Keratinocyte (primary cell): ENCODE measurements at regions not wholly inside any gene's neighbourhood (a gene's known extent, or its start where the extent isn't known, plus 50 kb on each side); places are given as distances from the start of the nearest gene placed in this dataset.

ENCODE experiments used
- DNase-seq: peaks from one replicate; pipeline ENCODE4 v3.0.0-alpha.2; 2011; ENCODE audit warnings: low read depth, missing footprints, low spot score
- FAIRE-seq: peaks from 2 replicates; lab custom pipeline; 2011; peaks lifted over from hg19 to GRCh38; lab: Jason Lieb, UNC
- H2AFZ ChIP-seq: 2 replicates; pipeline ENCODE4 v1.6.0; 2012; ENCODE audit warnings: low read length, control low read depth, inconsistent platforms; ENCODE audit not compliant: control insufficient read depth
- H3K27ac ChIP-seq: 2 replicates; pipeline ENCODE4 v1.5.1; 2011; ENCODE audit warnings: low read length; ENCODE audit not compliant: control insufficient read depth, insufficient read depth
- H3K27me3 ChIP-seq: 3 replicates; pipeline ENCODE4 v1.6.0; 2011; ENCODE audit warnings: low read length; ENCODE audit not compliant: control insufficient read depth, insufficient read depth; ENCODE audit errors: extremely low read depth
- H3K36me3 ChIP-seq, 2 experiments: 2 replicates in 1 of 2; 3 replicates in 1 of 2; pipeline ENCODE4 v1.5.1; 2011; ENCODE audit warnings: low read length in 2 of 2, mild to moderate bottlenecking in 1 of 2; ENCODE audit not compliant: control insufficient read depth in 2 of 2, insufficient read depth in 2 of 2; ENCODE audit errors: extremely low read depth in 1 of 2
- H3K4me1 ChIP-seq: 3 replicates; pipeline ENCODE4 v1.5.1; 2011; ENCODE audit warnings: low read length; ENCODE audit not compliant: control insufficient read depth, insufficient read depth; ENCODE audit errors: extremely low read depth
- H3K4me2 ChIP-seq: 3 replicates; pipeline ENCODE4 v1.6.0; 2011; ENCODE audit warnings: low read depth, low read length; ENCODE audit not compliant: control insufficient read depth, insufficient read depth; ENCODE audit errors: extremely low read depth
- H3K4me3 ChIP-seq, 3 experiments: fragments of 200-600 bp in 1 of 3; sonication (generic) in 1 of 3; 2 replicates in 2 of 3; 3 replicates in 1 of 3; pipeline ENCODE4 v1.5.1; 2011 to 2016; ENCODE audit warnings: low read length in 3 of 3, mild to moderate bottlenecking in 3 of 3, control low read depth in 2 of 3, inconsistent platforms in 1 of 3, low read depth in 1 of 3, mixed read lengths in 1 of 3, mixed run types in 1 of 3, moderate library complexity in 1 of 3; ENCODE audit not compliant: control insufficient read depth in 2 of 3, insufficient read depth in 2 of 3; ENCODE audit errors: extremely low read depth in 1 of 3
- H3K79me2 ChIP-seq: 2 replicates; pipeline ENCODE4 v1.6.0; 2012; ENCODE audit warnings: low read length; ENCODE audit not compliant: control insufficient read depth, insufficient read depth
- H3K9ac ChIP-seq: 3 replicates; pipeline ENCODE4 v1.6.0; 2011; ENCODE audit warnings: low read length; ENCODE audit not compliant: control insufficient read depth, insufficient read depth; ENCODE audit errors: extremely low read depth
- H3K9me1 ChIP-seq: 3 replicates; pipeline ENCODE4 v1.6.0; 2011; ENCODE audit warnings: low read length; ENCODE audit not compliant: control insufficient read depth, insufficient read depth; ENCODE audit errors: extremely low read depth
- H3K9me3 ChIP-seq: 2 replicates; pipeline ENCODE4 v1.5.1; 2012; ENCODE audit warnings: low read depth, low read length; ENCODE audit not compliant: control insufficient read depth
- H4K20me1 ChIP-seq: 3 replicates; pipeline ENCODE4 v1.6.0; 2011; ENCODE audit warnings: low read length; ENCODE audit not compliant: control insufficient read depth, insufficient read depth; ENCODE audit errors: extremely low read depth
- EZH2 ChIP-seq: IDR thresholded peaks from one replicate; pipeline ENCODE4 v1.6.1; 2012; ENCODE audit warnings: inconsistent platforms, mild to moderate bottlenecking, low read length, moderate library complexity
- dilution Hi-C: fragments of 300-500 bp; cut with MboI; formaldehyde crosslinking; loops from one replicate; pipeline ENCODE4 v1.7.0; 2020; ENCODE audit warnings: low sequenced_read_pairs; ENCODE audit not compliant: extremely low pct_ligation_motif_present
- TF ChIP-seq, protein P1 (sequence below), 3 experiments: IDR thresholded peaks in 1 of 3; conservative IDR thresholded peaks in 1 of 3; optimal IDR thresholded peaks in 1 of 3; 2 replicates in 2 of 3; 3 replicates in 1 of 3; pipeline versions ENCODE3 to v1.5.1; 2011; ENCODE audit warnings: low read length in 3 of 3, mild to moderate bottlenecking in 3 of 3, moderate library complexity in 2 of 3, control low read depth in 1 of 3, inconsistent platforms in 1 of 3; ENCODE audit not compliant: insufficient read depth in 2 of 3; ENCODE audit errors: extremely low read depth in 1 of 3

DNA sequence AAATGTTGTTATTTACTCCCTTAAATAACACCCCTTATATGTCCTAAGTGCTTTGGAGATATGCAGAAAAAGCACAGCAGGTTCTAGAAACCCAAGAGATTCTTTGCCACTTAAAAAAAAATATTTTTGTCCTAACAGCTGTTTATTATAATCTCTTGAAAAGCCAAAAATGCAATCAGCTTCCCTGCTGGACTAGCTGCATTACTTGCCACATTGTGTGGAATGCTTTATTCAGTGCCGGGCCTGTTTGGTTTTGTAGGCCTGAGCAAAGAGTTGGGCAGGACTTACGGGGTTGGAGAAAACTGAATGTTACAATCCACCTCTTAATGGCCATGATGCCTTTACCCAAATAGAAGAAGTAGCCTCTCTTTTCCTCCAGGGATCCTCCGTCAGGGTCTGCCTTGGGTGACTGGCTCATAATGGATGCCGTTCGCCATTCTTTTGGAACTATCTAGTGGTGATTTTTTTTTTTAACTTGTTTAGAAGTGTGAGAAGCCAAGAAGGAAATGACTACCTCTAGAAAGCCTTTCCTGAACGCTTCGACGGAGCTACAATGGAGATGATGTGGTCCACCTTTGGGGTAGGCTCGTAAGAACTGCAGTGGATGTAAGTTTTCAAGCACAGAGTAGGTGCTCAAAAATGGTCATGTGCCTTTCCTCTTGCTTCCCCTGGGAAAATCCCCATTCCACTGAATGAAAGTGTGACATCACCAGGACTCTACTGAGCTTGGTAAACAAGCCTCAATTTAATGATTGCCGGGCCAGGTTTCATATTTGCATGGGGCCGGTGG is 241.3 kb upstream of the NCAM1 start:
- TF ChIP-seq EZH2: no peak
- TF ChIP-seq, protein P1, sequence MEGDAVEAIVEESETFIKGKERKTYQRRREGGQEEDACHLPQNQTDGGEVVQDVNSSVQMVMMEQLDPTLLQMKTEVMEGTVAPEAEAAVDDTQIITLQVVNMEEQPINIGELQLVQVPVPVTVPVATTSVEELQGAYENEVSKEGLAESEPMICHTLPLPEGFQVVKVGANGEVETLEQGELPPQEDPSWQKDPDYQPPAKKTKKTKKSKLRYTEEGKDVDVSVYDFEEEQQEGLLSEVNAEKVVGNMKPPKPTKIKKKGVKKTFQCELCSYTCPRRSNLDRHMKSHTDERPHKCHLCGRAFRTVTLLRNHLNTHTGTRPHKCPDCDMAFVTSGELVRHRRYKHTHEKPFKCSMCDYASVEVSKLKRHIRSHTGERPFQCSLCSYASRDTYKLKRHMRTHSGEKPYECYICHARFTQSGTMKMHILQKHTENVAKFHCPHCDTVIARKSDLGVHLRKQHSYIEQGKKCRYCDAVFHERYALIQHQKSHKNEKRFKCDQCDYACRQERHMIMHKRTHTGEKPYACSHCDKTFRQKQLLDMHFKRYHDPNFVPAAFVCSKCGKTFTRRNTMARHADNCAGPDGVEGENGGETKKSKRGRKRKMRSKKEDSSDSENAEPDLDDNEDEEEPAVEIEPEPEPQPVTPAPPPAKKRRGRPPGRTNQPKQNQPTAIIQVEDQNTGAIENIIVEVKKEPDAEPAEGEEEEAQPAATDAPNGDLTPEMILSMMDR (optimal IDR thresholded peaks at IDR 0.05 in 1 of 3, IDR thresholded peaks at IDR 0.05 in 1 of 3, conservative IDR thresholded peaks at IDR 0.05 in 1 of 3; ENCODE audit: extremely low read depth in 1 of 3, insufficient read depth in 2 of 3, low read length in 3 of 3): no peak
- DNase-seq: no peak
- H3K79me2 ChIP-seq: no peaks in the 10 kb centered on the region
- H3K4me3 ChIP-seq: no peak overlapping the region
- H3K9me3 ChIP-seq: no peaks in the 10 kb centered on the region
- H3K27ac ChIP-seq: no peak overlapping the region
- H3K4me1 ChIP-seq: no peaks in the 10 kb centered on the region
- no peak overlapping the region for H2AFZ ChIP-seq
- no peak for FAIRE-seq
- H4K20me1 ChIP-seq: no peaks in the 10 kb centered on the region
- H3K9me1 ChIP-seq: no peaks in the 10 kb centered on the region
- no peaks in the 10 kb centered on the region for H3K36me3 ChIP-seq
- no peak overlapping the region for H3K9ac ChIP-seq
- no peak overlapping the region for H3K4me2 ChIP-seq
- H3K27me3 ChIP-seq: no peaks in the 10 kb centered on the region
- dilution Hi-C loops: no loop called here

DNA sequence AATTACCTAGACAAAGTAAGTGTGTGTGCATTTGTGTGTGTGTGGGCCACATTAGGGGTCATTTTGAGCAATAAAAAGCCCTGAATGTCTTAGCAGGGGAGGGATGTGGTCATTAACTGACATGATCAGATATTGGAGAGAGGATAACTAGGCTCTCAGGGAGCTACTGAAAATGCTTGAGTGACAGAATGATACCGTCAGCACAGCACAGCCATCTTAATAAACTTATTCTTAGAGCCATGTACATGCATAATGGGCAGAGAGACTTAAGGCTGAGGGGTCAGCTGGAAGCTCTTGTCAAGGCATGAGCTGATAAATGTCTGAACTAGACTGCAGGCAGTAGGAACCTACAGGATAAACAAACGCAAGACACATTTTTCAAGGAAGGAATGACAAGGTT is 239.1 kb upstream of the NCAM1 start:
- no peak overlapping the region for H2AFZ ChIP-seq
- no peaks in the 10 kb centered on the region for H3K9me3 ChIP-seq
- no peak overlapping the region for H3K4me3 ChIP-seq
- no peaks in the 10 kb centered on the region for H3K27me3 ChIP-seq
- no peaks in the 10 kb centered on the region for H3K9me1 ChIP-seq
- TF ChIP-seq, protein P1 (optimal IDR thresholded peaks at IDR 0.05 in 1 of 3, IDR thresholded peaks at IDR 0.05 in 1 of 3, conservative IDR thresholded peaks at IDR 0.05 in 1 of 3; ENCODE audit: extremely low read depth in 1 of 3, insufficient read depth in 2 of 3, low read length in 3 of 3): no peak
- no peak for TF ChIP-seq EZH2
- no peak overlapping the region for H3K9ac ChIP-seq
- no peaks in the 10 kb centered on the region for H4K20me1 ChIP-seq
- dilution Hi-C loops: no loop called here
- FAIRE-seq (no peak), DNase-seq (no peak)
- no peaks in the 10 kb centered on the region for H3K36me3 ChIP-seq
- H3K27ac ChIP-seq: no peak overlapping the region
- no peaks in the 10 kb centered on the region for H3K79me2 ChIP-seq
- H3K4me1 ChIP-seq: no peaks in the 10 kb centered on the region
- H3K4me2 ChIP-seq: no peak overlapping the region
